PC-9 (cell line): ENCODE measurements at regions not wholly inside any gene's neighbourhood (a gene's known extent, or its start where the extent isn't known, plus 50 kb on each side); places are given as distances from the start of the nearest gene placed in this dataset.

ENCODE experiments used
- BruUV-seq: library from RNA; stranded (reverse); fragments of 400-500 nt; replicated peaks from 2 replicates; lab custom pipeline; 2021; lab: Mats Ljungman, UMichigan
- CTCF ChIA-PET: fragments of 300-600 bp; sonication (Branson Sonifier 250); formaldehyde crosslinking; loops from one replicate; lab custom pipeline; 2022; ENCODE audit warnings: antibody characterized with exemption; lab: Charles Lee
- POLR2A ChIA-PET: fragments of 300-600 bp; sonication (Branson Sonifier 250); formaldehyde crosslinking; loops from one replicate; lab custom pipeline; 2022; ENCODE audit warnings: antibody characterized with exemption; ENCODE audit not compliant: unreplicated experiment; lab: Charles Lee
- DNase-seq, 2 experiments: peaks; one replicate each; pipeline versions ENCODE4 v3.0.0 to v3.0.0-alpha.2; 2015 to 2022; ENCODE audit warnings: mixed read lengths in 1 of 2
- H2AFZ ChIP-seq: fragments of 200-600 bp; sonication (generic); 2 replicates; pipeline ENCODE4 v1.8.1; 2017; ENCODE audit warnings: antibody characterized with exemption
- H3F3A ChIP-seq: fragments of 200-600 bp; sonication (generic); 2 replicates; pipeline ENCODE4 v1.8.1; 2017; ENCODE audit warnings: antibody characterized with exemption, mild to moderate bottlenecking, low read depth; ENCODE audit not compliant: insufficient read depth
- H3K27ac ChIP-seq: fragments of 200-600 bp; sonication (generic); 2 replicates; pipeline ENCODE4 v1.6.1; 2016; ENCODE audit warnings: mixed run types
- H3K27me3 ChIP-seq: fragments of 200-600 bp; sonication (generic); 2 replicates; pipeline ENCODE4 v1.6.1; 2016; ENCODE audit warnings: low read depth, mixed run types; ENCODE audit not compliant: insufficient read depth
- H3K36me3 ChIP-seq: fragments of 200-600 bp; sonication (generic); 2 replicates; pipeline ENCODE4 v1.6.1; 2016; ENCODE audit warnings: low read depth, mixed run types
- H3K4me1 ChIP-seq: fragments of 200-600 bp; sonication (generic); replicated peaks from 2 replicates; pipeline ENCODE4 v1.6.1; 2016; ENCODE audit warnings: mixed run types; ENCODE audit not compliant: insufficient read depth
- H3K4me2 ChIP-seq: fragments of 200-600 bp; sonication (generic); 2 replicates; pipeline ENCODE4 v1.6.1; 2017; ENCODE audit warnings: mixed run types
- H3K4me3 ChIP-seq: fragments of 200-600 bp; sonication (generic); 2 replicates; pipeline ENCODE4 v1.6.1; 2016; ENCODE audit warnings: mixed run types
- H3K79me2 ChIP-seq: fragments of 200-600 bp; sonication (generic); 2 replicates; pipeline ENCODE4 v1.6.1; 2017; ENCODE audit warnings: low read depth, mixed run types
- H3K9me2 ChIP-seq: fragments of 200-600 bp; sonication (generic); 2 replicates; pipeline ENCODE4 v1.8.1; 2017; ENCODE audit warnings: mild to moderate bottlenecking; ENCODE audit not compliant: insufficient read depth
- H3K9me3 ChIP-seq: fragments of 200-600 bp; sonication (generic); 2 replicates; pipeline ENCODE4 v1.8.1; 2016; ENCODE audit warnings: low read depth; ENCODE audit not compliant: insufficient read depth
- H4K20me1 ChIP-seq: fragments of 200-600 bp; sonication (generic); 2 replicates; pipeline ENCODE4 v1.8.1; 2017; ENCODE audit not compliant: insufficient read depth
- CTCF ChIP-seq: fragments of 200-600 bp; sonication (generic); conservative IDR thresholded peaks from 2 replicates; pipeline ENCODE4 v1.6.1; 2017; ENCODE audit warnings: mixed run types, antibody characterized with exemption, mild to moderate bottlenecking, moderate library complexity
- EZH2 ChIP-seq: fragments of 200-600 bp; sonication (generic); IDR thresholded peaks from 2 replicates; pipeline ENCODE4 v1.8.0; 2017; ENCODE audit warnings: antibody characterized with exemption, low read depth
- intact Hi-C: fragments of 100-400 bp; cut with micrococcal nuclease; formaldehyde crosslinking; loops from one replicate; pipeline ENCODE4 v1.10.0; 2022; ENCODE audit not compliant: unreplicated experiment

- Histone ChIP-seq H3K27ac (no peak overlapping the region), H3K79me2 (no peaks in the 10 kb centered on the region), H3K9me3 (no peaks in the 10 kb centered on the region), H3K4me3 (no peak overlapping the region), H3F3A (no peaks in the 10 kb centered on the region), H3K9me2 (no peaks in the 10 kb centered on the region), H3K4me1 (no peaks in the 10 kb centered on the region), H3K36me3 (no peaks in the 10 kb centered on the region), H3K27me3 (no peaks in the 10 kb centered on the region), H3K4me2 (no peak overlapping the region), H4K20me1 (no peaks in the 10 kb centered on the region), H2AFZ (no peak overlapping the region)
- CTCF ChIA-PET, result no interaction called here
- POLR2A ChIA-PET, result no interaction called here
- DNase-seq, result no peak
- no TSS peak for BruUV-seq
- no peak for TF ChIP-seq EZH2
- no peak for TF ChIP-seq CTCF
- intact Hi-C loops, result no loop called here
Observed at GRCh38 chr15:95470529-95470928, 860.0 kb upstream of the NR2F2 start.

- no peaks in the 10 kb centered on the region for H4K20me1 ChIP-seq
- no peaks in the 10 kb centered on the region for H3K79me2 ChIP-seq
- H3F3A ChIP-seq, result no peaks in the 10 kb centered on the region
- no peaks in the 10 kb centered on the region for H3K4me1 ChIP-seq
- no peaks in the 10 kb centered on the region for H3K9me3 ChIP-seq
- BruUV-seq, result no TSS peak
- no peaks in the 10 kb centered on the region for H3K9me2 ChIP-seq
- POLR2A ChIA-PET, result interaction anchor here (0.7 kb wide), 1 partner anchor 539 kb away, joined by 3 read pairs; no protein-coding TSS in a partner anchor
- no peak overlapping the region for H2AFZ ChIP-seq
- H3K4me3 ChIP-seq, result no peak overlapping the region
- intact Hi-C loops, result no loop called here
- H3K27me3 ChIP-seq, result no peaks in the 10 kb centered on the region
- H3K36me3 ChIP-seq, result no peaks in the 10 kb centered on the region
- DNase-seq, result no peak
- H3K4me2 ChIP-seq, result no peak overlapping the region
- H3K27ac ChIP-seq, result no peak overlapping the region
- CTCF ChIA-PET, result no interaction called here
- TF ChIP-seq EZH2 (no peak), CTCF (no peak)
Observed at GRCh38 chr15:95470997-95471689, 859.4 kb upstream of the NR2F2 start.

- DNase-seq, result no peak
- no TSS peak for BruUV-seq
- Histone ChIP-seq H3K9me3 (no peaks in the 10 kb centered on the region), H3K9me2 (no peaks in the 10 kb centered on the region), H3K27ac (no peak overlapping the region), H4K20me1 (no peaks in the 10 kb centered on the region), H3K4me1 (no peaks in the 10 kb centered on the region), H3K27me3 (no peaks in the 10 kb centered on the region), H3K4me3 (no peak overlapping the region), H2AFZ (no peak overlapping the region), H3K79me2 (no peaks in the 10 kb centered on the region), H3K4me2 (no peak overlapping the region), H3K36me3 (no peaks in the 10 kb centered on the region), H3F3A (no peaks in the 10 kb centered on the region)
- ChIA-PET CTCF (no interaction called here), POLR2A (interaction anchor here (0.7 kb wide), 1 partner anchor 538 kb away, joined by 3 read pairs; no protein-coding TSS in a partner anchor)
- TF ChIP-seq CTCF (no peak), EZH2 (no peak)
- intact Hi-C loops, result no loop called here
Observed at GRCh38 chr15:95471690-95472086, 858.8 kb upstream of the NR2F2 start.
